ENCODE measurements at regions not wholly inside any gene's neighbourhood (a gene's known extent, or its start where the extent isn't known, plus 50 kb on each side); places are given as distances from the start of the nearest gene placed in this dataset.
"Not testable (repeated sequence)": the region's sequence is repeated elsewhere in the genome, so short reads cannot be mapped to it uniquely, and the experiment has no call there.

DNA sequence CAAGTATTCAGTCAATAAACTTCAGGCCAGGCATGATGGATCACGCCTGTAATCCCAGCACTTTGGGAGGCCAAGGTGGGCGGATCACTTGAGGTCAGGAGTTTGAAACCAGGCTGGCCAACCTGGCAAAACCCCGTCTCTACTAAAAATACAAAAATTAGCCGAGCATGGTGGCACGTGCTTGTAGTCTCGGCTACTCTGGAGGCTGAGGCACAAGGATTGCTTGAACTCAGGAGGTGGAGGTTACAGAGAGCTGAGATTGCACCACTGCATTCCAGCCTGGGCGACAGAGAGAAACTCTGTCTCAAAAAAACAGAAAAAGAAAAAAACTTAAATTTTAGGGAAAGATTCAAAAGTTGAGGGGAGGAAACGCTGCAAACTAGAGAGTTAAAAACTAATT is 162.8 kb upstream of the SERTAD2 start:
- H3K9me1 ChIP-seq (replicated peaks; ENCODE audit: control insufficient read depth, extremely low read depth, insufficient read depth, low read length), result not testable (repeated sequence)
- CTCF ChIA-PET, result interaction anchor here (1.0 to 1.5 kb wide), 2 partner anchors 12 to 23 kb away, joined by 3 read pairs; no protein-coding TSS in a partner anchor

DNA sequence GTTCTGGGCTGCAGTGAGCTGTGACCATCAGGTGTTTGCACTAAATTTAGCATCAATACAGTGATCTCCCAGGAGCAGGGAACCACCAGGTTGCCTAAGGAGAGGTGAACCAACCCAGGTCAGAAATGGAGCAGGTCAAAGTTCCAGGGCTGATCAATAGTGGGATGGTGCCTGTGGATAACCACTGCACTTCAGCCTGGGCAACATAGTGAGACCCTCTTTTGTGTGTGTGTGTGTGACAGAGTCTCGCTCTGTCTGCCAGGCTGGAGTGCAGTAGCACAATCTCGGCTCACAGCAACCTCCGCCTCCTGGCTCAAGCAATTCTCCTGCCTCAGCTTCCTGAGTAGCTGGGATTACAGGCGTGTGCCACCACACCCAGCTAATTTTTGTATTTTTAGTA is 163.7 kb upstream of the SERTAD2 start:
- no peak for FAIRE-seq
- no peak for DNase-seq (ENCODE audit: low read depth, low spot score)
- Histone ChIP-seq H3K27me3 (ENCODE audit: control insufficient read depth in 2 of 2, insufficient read depth in 2 of 2, low read length in 2 of 2) (no peaks in the 10 kb centered on the region), H3K4me1 (ENCODE audit: control insufficient read depth, extremely low read depth, insufficient read depth, low read length) (peaks cover 6% of the 10 kb centered on the region), H3K9me1 (replicated peaks; ENCODE audit: control insufficient read depth, extremely low read depth, insufficient read depth, low read length) (no peaks in the 10 kb centered on the region), H2AFZ (ENCODE audit: low read depth, low read length) (no peak overlapping the region), H3K79me2 (ENCODE audit: control insufficient read depth, insufficient read depth, low read length) (no peaks in the 10 kb centered on the region), H3K27ac (ENCODE audit: insufficient read depth, low read depth, low read length) (no peak overlapping the region), H3K36me3 (ENCODE audit: control insufficient read depth in 2 of 2, extremely low read depth in 1 of 2, insufficient read depth in 2 of 2, low read length in 2 of 2) (no peaks in the 10 kb centered on the region), H3K9me3 (replicated peaks; ENCODE audit: control insufficient read depth, insufficient read depth, low read length) (no peaks in the 10 kb centered on the region), H4K20me1 (replicated peaks; ENCODE audit: control insufficient read depth, extremely low read depth, insufficient read depth, low read length) (no peaks in the 10 kb centered on the region), H3K4me2 (ENCODE audit: insufficient read depth, low read length) (no peak overlapping the region), H3K4me3 (replicated peaks in 1 of 3; ENCODE audit: insufficient read depth in 1 of 3, low read depth in 1 of 3, low read length in 3 of 3) (no peak overlapping the region), H3K9ac (replicated peaks; ENCODE audit: extremely low read depth, insufficient read depth, low read length) (no peak overlapping the region)
- no TSS peak for BruUV-seq (replicated peaks)
- no peak for TF ChIP-seq JUN (IDR thresholded peaks at IDR 0.05; ENCODE audit: borderline replicate concordance, insufficient read depth, insufficient read length, low read depth)
- no peak for TF ChIP-seq POLR2AphosphoS5 (IDR thresholded peaks at IDR 0.05; ENCODE audit: insufficient read depth, low read depth, low read length)
- no peak for TF ChIP-seq MYC (IDR thresholded peaks at IDR 0.05; ENCODE audit: low read depth, low read length)
- no peak for TF ChIP-seq GATA2 (IDR thresholded peaks at IDR 0.05; ENCODE audit: insufficient read depth, insufficient read length, low read depth, low read length)
- TF ChIP-seq POLR2A (IDR thresholded peaks at IDR 0.05; ENCODE audit: low read depth, low read length), result no peak
- no peak for TF ChIP-seq FOS (IDR thresholded peaks at IDR 0.05; ENCODE audit: borderline replicate concordance, insufficient read depth, low read length)
- TF ChIP-seq, protein P1, sequence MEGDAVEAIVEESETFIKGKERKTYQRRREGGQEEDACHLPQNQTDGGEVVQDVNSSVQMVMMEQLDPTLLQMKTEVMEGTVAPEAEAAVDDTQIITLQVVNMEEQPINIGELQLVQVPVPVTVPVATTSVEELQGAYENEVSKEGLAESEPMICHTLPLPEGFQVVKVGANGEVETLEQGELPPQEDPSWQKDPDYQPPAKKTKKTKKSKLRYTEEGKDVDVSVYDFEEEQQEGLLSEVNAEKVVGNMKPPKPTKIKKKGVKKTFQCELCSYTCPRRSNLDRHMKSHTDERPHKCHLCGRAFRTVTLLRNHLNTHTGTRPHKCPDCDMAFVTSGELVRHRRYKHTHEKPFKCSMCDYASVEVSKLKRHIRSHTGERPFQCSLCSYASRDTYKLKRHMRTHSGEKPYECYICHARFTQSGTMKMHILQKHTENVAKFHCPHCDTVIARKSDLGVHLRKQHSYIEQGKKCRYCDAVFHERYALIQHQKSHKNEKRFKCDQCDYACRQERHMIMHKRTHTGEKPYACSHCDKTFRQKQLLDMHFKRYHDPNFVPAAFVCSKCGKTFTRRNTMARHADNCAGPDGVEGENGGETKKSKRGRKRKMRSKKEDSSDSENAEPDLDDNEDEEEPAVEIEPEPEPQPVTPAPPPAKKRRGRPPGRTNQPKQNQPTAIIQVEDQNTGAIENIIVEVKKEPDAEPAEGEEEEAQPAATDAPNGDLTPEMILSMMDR (IDR thresholded peaks at IDR 0.05; ENCODE audit: extremely low read depth in 1 of 2, insufficient read depth in 1 of 2, low read depth in 1 of 2, low read length in 2 of 2), result no peak
- TF ChIP-seq EZH2 (IDR thresholded peaks at IDR 0.05; ENCODE audit: borderline replicate concordance, low read depth, low read length, severe bottlenecking), result no peak
- TF ChIP-seq, protein P2, sequence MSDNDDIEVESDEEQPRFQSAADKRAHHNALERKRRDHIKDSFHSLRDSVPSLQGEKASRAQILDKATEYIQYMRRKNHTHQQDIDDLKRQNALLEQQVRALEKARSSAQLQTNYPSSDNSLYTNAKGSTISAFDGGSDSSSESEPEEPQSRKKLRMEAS (IDR thresholded peaks at IDR 0.05; ENCODE audit: insufficient read depth, insufficient read length), result no peak
- POLR2A ChIA-PET, result no interaction called here
- CTCF ChIA-PET, result interaction anchor here (1.0 to 1.5 kb wide), 2 partner anchors 11 to 24 kb away, joined by 3 read pairs; no protein-coding TSS in a partner anchor
- dilution Hi-C loops (cut with MboI; ENCODE audit: extremely low pct_ligation_motif_present, low sequenced_read_pairs) (no loop called here), intact Hi-C loops (cut with micrococcal nuclease) (no loop called here)

More for the DNA sequence above, 162.8 kb upstream of the SERTAD2 start:
- peaks cover 15% of the 10 kb centered on the region for H3K4me1 ChIP-seq (ENCODE audit: control insufficient read depth, extremely low read depth, insufficient read depth, low read length)
- H3K9me3 ChIP-seq (replicated peaks; ENCODE audit: control insufficient read depth, insufficient read depth, low read length); H3K9ac ChIP-seq (replicated peaks; ENCODE audit: extremely low read depth, insufficient read depth, low read length); intact Hi-C loops (cut with micrococcal nuclease); DNase-seq (ENCODE audit: low read depth, low spot score); BruUV-seq (replicated peaks); H4K20me1 ChIP-seq (replicated peaks; ENCODE audit: control insufficient read depth, extremely low read depth, insufficient read depth, low read length); H3K4me2 ChIP-seq (ENCODE audit: insufficient read depth, low read length); dilution Hi-C loops (cut with MboI; ENCODE audit: extremely low pct_ligation_motif_present, low sequenced_read_pairs); H3K27ac ChIP-seq (ENCODE audit: insufficient read depth, low read depth, low read length); H2AFZ ChIP-seq (ENCODE audit: low read depth, low read length); H3K4me3 ChIP-seq (replicated peaks in 1 of 3; ENCODE audit: insufficient read depth in 1 of 3, low read depth in 1 of 3, low read length in 3 of 3); FAIRE-seq; H3K79me2 ChIP-seq (ENCODE audit: control insufficient read depth, insufficient read depth, low read length); H3K36me3 ChIP-seq (ENCODE audit: control insufficient read depth in 2 of 2, extremely low read depth in 1 of 2, insufficient read depth in 2 of 2, low read length in 2 of 2); H3K27me3 ChIP-seq (ENCODE audit: control insufficient read depth in 2 of 2, insufficient read depth in 2 of 2, low read length in 2 of 2); POLR2A ChIA-PET: not testable (repeated sequence)

Data from endothelial cell of umbilical vein (primary cell).